ENCODE measurements at regions not wholly inside any gene's neighbourhood (a gene's known extent, or its start where the extent isn't known, plus 50 kb on each side); places are given as distances from the start of the nearest gene placed in this dataset.

GRCh38 chr1:208526613-208527125 is 282.5 kb upstream of the PLXNA2 start:
- H3K9me2 ChIP-seq (replicated peaks; ENCODE audit: low read depth, low read length): no peaks in the 10 kb centered on the region
- no peaks in the 10 kb centered on the region for H3F3A ChIP-seq (ENCODE audit: low read depth)
- H3K4me3 ChIP-seq (ENCODE audit: low read length, poor library complexity, severe bottlenecking): no peak overlapping the region
- H3K9ac ChIP-seq (ENCODE audit: low read depth, low read length, poor library complexity, severe bottlenecking): no peak overlapping the region
- no peaks in the 10 kb centered on the region for H3K4me1 ChIP-seq (ENCODE audit: insufficient read depth, low read length, poor library complexity, severe bottlenecking)
- H3K27me3 ChIP-seq (ENCODE audit: insufficient read depth, low read length, poor library complexity, severe bottlenecking): no peaks in the 10 kb centered on the region
- TF ChIP-seq EZH2phosphoT487 (IDR thresholded peaks at IDR 0.05; ENCODE audit: borderline replicate concordance) (no peak), CTCF (conservative IDR thresholded peaks at IDR 0.05; ENCODE audit: low read length) (no peak)
- no peaks in the 10 kb centered on the region for H4K20me1 ChIP-seq (ENCODE audit: insufficient read depth, low read length, poor library complexity, severe bottlenecking)
- H2AFZ ChIP-seq (ENCODE audit: low read length): no peak overlapping the region
- H3K79me2 ChIP-seq (ENCODE audit: insufficient read depth, low read length): no peaks in the 10 kb centered on the region
- H3K9me3 ChIP-seq (ENCODE audit: insufficient read depth, low read depth, low read length): no peaks in the 10 kb centered on the region
- H3K4me2 ChIP-seq (ENCODE audit: low read depth, low read length, poor library complexity, severe bottlenecking): no peak overlapping the region
- H3K36me3 ChIP-seq (ENCODE audit: insufficient read depth, low read length): no peaks in the 10 kb centered on the region

- no peaks in the 10 kb centered on the region for H3K36me3 ChIP-seq (ENCODE audit: insufficient read depth, low read length)
- TF ChIP-seq CTCF (conservative IDR thresholded peaks at IDR 0.05; ENCODE audit: low read length): no peak
- TF ChIP-seq EZH2phosphoT487 (IDR thresholded peaks at IDR 0.05; ENCODE audit: borderline replicate concordance): no peak
- H3K9me2 ChIP-seq (replicated peaks; ENCODE audit: low read depth, low read length): no peaks in the 10 kb centered on the region
- H3F3A ChIP-seq (ENCODE audit: low read depth): no peaks in the 10 kb centered on the region
- no peaks in the 10 kb centered on the region for H3K4me1 ChIP-seq (ENCODE audit: insufficient read depth, low read length, poor library complexity, severe bottlenecking)
- no peak overlapping the region for H3K9ac ChIP-seq (ENCODE audit: low read depth, low read length, poor library complexity, severe bottlenecking)
- H3K9me3 ChIP-seq (ENCODE audit: insufficient read depth, low read depth, low read length): no peaks in the 10 kb centered on the region
- no peak overlapping the region for H3K4me2 ChIP-seq (ENCODE audit: low read depth, low read length, poor library complexity, severe bottlenecking)
- H3K4me3 ChIP-seq (ENCODE audit: low read length, poor library complexity, severe bottlenecking): no peak overlapping the region
- H3K79me2 ChIP-seq (ENCODE audit: insufficient read depth, low read length): no peaks in the 10 kb centered on the region
- H2AFZ ChIP-seq (ENCODE audit: low read length): no peak overlapping the region
- H3K27me3 ChIP-seq (ENCODE audit: insufficient read depth, low read length, poor library complexity, severe bottlenecking): no peaks in the 10 kb centered on the region
- H4K20me1 ChIP-seq (ENCODE audit: insufficient read depth, low read length, poor library complexity, severe bottlenecking): no peaks in the 10 kb centered on the region
These were observed 283.0 kb upstream of the PLXNA2 start for GRCh38 chr1:208527156-208527555.

- Histone ChIP-seq H3K27me3 (ENCODE audit: insufficient read depth, low read length, poor library complexity, severe bottlenecking) (no peaks in the 10 kb centered on the region), H3K9ac (ENCODE audit: low read depth, low read length, poor library complexity, severe bottlenecking) (no peak overlapping the region), H3K9me2 (replicated peaks; ENCODE audit: low read depth, low read length) (no peaks in the 10 kb centered on the region), H3K4me2 (ENCODE audit: low read depth, low read length, poor library complexity, severe bottlenecking) (no peak overlapping the region), H3F3A (ENCODE audit: low read depth) (no peaks in the 10 kb centered on the region), H3K4me3 (ENCODE audit: low read length, poor library complexity, severe bottlenecking) (no peak overlapping the region), H3K4me1 (ENCODE audit: insufficient read depth, low read length, poor library complexity, severe bottlenecking) (no peaks in the 10 kb centered on the region), H3K79me2 (ENCODE audit: insufficient read depth, low read length) (no peaks in the 10 kb centered on the region), H4K20me1 (ENCODE audit: insufficient read depth, low read length, poor library complexity, severe bottlenecking) (no peaks in the 10 kb centered on the region), H3K36me3 (ENCODE audit: insufficient read depth, low read length) (no peaks in the 10 kb centered on the region), H2AFZ (ENCODE audit: low read length) (no peak overlapping the region), H3K9me3 (ENCODE audit: insufficient read depth, low read depth, low read length) (no peaks in the 10 kb centered on the region)
- no peak for TF ChIP-seq CTCF (conservative IDR thresholded peaks at IDR 0.05; ENCODE audit: low read length)
- TF ChIP-seq EZH2phosphoT487 (IDR thresholded peaks at IDR 0.05; ENCODE audit: borderline replicate concordance): no peak
These were observed 284.5 kb upstream of the PLXNA2 start for GRCh38 chr1:208528578-208529240.

All from Loucy (cell line).